ENCODE measurements at regions not wholly inside any gene's neighbourhood (a gene's known extent, or its start where the extent isn't known, plus 50 kb on each side); places are given as distances from the start of the nearest gene placed in this dataset.

DNA sequence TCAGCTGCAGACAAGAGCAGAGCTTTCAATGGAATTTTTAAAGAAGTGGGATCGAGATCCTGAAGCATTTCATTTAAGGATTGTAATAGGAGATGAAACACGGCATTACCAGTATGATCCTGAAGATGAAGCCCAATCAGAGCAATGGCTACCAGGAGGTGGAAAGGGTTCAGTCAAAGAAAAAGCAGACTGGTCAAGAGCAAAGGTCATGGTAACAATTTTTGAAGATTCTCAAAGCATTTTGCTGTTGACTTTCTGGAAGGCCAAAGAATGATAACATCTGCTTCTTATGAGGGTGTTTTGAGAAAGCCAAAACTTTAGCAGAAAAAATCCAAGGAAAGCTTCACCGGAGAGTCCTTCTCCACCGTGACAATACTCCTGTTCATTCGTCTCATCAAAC is 204.3 kb upstream of the EEA1 start:
- no peak for DNase-seq (ENCODE audit: low read depth)

DNA sequence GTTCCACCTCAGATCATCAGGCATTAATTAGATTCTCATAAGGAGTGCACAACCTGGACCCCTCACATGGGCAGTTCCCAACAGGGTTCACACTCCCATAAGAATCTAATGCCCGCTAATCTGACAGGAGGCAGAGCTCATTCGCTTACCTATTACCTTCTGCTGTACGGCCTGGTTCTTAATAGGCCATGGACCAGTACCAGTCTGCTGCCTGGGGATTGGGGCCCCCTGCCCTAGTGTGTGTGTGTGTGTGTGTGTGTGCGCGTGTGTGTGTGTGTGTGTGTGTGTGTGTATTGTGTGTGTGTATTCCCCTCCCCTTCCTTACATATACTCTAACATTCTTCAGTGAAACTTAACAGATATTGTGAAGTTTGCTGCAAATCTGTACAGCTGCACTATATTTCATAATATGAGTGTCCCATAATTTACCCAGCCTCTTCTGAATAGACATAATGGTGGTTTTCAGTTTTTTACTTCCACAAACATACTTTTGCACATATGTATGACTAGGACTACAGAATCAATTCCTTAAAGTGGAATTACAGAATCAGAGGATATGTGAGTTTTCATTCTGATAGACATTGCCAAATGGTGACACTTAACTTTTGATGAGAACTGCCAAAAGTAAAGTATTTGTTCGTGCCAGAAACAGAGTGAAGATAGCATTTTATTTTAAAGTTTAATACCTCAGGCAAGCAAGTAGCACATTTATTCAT is 205.2 kb upstream of the EEA1 start:
- no peak for DNase-seq (ENCODE audit: low read depth)

DNA sequence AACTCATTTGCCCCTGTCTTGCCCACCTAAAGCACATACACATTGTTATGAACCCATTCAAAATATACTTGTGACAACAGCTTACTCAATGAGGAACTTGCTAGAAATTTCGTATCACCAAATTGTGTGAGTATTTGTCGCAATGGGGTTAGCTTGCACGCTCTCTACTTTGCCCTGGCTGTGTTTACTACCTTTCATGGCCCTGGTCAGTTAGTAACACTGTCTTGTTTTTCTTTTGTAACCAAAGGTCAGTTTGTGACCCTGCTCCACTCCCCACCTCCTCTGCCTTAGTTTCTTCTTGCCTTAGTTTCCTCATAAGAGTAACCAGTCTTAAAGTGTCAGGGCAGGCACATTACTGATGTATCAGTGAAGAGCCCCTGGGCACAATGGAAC is 205.8 kb upstream of the EEA1 start:
- no peak for DNase-seq (ENCODE audit: low read depth)

DNA sequence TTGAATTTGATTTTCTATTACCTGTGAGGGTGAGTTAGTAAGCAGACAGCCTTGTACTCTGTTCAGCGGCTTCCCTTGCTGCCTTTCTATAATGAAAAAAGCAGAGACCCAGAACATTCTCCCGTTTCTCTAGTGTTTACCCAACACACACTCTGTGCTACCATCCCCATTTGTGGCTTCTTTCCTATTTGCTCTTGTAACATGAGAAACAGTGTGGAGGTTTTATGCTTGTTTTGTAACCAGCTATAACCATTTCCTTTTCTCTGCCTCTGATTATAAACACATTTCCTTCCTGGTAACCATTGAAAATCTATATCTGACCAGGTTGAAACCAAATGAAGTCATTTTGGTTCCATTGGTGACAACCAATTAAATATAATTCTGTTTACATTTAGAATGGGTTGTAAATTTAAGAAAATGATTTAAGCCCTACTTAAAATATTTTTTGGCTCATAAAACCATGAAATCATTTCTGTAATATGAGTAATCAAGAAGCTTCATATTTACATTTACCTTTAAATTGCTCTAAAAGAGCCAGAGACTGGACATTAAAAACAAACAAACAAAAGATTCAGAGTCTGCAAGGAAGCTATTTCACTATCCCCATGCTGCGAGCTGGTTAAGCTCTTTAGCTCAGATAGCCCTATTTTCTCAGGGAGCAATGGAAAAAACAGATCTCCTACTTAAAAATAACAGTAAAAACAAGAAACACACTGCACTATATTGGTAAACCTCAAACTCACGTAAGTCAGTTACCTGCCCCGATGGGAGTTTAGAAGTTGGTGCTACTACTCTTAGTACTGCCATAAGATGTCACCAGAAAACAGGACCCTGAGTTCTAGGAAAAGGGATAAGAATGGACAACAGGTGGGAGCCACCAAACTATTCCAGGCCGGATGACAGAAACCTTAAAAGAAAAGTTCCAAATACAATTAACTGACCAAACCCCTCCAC is 206.5 kb upstream of the EEA1 start:
- peak; percentile 51 for DNase-seq (ENCODE audit: low read depth)

DNA sequence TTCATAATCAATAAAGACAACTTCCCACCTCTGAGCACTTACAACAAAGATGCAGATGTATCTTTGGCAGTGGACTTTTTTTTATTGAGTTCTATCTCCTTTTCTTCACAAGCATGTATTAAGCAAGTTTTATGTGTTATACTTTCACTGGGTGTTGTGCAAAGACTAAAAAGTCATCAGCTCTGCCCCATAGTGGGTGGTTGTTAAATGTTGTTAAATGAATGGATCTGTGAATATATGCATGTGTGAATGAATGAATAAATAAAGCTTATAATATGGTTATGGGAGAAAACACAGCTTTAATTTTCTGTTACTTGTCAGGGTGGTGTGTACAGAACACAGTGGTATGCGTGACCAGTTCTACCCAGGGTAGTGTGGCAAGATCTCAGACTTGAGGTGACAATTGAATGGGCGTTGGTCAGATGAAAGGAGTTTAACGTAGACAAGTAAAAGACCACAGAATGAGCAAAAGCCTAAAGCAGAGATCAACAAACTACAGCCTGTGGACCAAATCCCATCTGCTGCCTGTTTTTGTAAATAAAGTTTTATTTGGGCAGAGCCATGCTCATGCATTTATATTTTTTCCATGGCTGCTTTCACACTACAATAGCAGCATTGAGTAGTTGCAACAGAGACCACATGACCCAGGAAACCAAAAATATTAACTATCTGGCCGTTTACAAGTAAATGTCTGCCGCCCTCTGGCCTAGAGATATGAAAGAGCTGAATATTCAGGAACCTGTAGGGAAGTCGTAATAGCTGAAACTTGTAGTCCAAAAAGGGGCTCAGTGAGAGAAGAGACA is 207.4 kb upstream of the EEA1 start:
- no peak for DNase-seq (ENCODE audit: low read depth)

DNA sequence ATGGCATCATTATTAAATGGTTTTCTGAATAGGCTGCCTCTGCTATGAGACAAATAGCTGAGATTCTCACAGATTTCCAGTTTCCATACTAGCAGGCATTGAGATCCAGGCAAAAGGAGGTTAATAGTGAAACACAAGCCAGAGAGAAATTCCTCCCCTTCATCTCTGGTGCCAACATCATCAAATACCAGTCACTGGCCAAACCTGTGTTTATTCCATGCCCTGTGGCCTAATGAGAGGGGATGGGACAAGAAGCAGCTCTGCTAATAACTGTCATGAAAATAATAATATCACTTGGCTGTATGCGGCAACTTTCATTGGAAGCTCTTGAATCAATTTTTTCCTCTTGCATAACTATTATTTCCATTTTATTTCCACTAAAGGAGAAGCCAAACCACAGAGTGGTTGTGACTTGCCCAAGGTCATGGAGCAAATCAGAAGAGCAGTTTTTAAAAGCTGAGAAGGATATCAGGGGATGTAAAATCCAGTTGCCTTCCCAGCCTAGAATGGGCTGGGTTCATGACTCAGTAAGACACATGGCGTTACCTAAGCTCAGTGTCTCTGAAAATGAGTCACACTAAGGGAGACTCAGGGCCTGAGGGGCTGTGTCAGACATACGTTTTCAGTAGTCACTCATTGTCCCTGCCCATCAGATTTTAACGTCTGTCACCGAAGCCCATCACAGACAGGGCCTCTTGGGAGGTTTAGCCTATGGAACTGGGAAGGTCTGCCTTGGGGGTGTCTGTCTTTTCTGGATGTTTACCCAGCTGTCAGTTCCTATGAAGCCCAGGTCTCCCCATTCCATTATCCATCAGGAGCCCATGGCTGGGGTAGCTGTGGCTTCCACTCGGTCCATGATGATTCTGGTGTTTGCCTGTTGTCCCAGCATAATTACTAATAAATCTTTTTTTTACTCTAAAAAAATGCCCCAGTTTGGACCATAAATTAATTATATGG is 208.8 kb upstream of the EEA1 start:
- peak; percentile 88 for DNase-seq (ENCODE audit: low read depth)

DNA sequence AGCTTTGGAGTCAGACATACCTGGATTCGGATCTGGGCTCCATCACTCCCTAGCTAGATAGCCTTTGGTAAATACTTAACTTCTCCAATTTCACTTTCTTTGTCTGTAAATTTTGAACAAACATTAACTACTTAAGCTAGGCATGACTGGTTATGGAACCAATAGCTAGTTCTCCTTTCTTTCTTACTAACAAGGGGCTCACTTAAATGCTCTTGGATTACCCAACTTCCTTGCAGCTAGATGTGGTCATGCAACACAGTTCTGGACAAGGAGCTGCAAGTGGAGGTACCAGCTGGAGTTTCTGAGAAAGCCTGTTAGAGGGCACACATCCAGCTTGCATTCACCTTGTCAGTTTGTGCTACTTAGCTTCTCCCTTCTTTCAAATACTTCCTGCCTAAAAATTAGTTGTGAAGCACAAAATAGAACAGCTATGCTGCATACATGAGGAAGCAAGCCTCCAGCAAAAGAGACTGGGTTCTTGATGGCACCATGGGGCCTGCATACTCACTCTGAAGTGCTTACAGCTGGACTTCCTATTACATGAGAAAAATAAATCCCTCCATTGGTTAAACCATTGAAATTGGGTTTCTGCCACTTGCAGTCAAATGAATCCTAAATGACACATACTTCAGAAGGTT is 210.1 kb upstream of the EEA1 start:
- no peak for DNase-seq (ENCODE audit: low read depth)

DNA sequence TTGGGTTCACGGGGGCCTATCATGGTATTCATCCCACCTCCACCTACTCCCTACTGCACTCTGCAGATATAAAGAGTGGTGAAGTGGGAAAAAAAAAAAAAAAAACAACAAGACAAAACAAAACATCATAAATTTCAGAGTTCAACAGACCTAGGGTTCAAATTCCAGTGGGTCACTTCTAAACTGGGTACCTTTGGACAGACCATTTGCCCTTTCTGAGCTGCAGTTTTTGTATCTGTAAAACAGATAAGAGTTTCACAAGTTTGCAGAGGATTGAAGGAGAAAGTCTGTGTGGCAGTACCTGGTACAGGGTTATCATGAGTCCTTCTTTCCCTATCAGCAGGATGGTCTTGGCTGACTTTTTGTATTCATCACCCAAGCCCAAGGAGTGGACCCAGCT is 211.2 kb upstream of the EEA1 start:
- DNase-seq (ENCODE audit: low read depth), result no peak

DNA sequence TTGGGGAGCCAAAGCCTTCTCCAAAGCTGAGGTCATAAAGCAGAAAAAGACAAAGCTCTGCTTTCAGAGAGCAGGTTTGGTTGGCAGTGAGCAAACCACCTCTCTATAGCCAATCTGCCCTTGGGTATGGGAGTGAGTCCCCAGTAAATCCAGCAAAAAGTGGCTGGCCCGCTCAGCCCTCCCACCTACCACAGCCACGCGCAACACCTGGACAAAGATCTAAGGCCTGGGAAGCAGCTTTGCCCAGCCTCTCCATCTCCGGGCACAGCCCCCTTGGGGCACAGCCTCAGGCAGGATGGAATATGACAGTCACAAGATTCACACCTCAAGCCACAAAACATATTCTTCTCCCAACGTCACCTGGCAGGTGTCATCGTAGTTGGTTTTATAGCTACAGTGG is 211.7 kb upstream of the EEA1 start:
- no peak for DNase-seq (ENCODE audit: low read depth)

DNA sequence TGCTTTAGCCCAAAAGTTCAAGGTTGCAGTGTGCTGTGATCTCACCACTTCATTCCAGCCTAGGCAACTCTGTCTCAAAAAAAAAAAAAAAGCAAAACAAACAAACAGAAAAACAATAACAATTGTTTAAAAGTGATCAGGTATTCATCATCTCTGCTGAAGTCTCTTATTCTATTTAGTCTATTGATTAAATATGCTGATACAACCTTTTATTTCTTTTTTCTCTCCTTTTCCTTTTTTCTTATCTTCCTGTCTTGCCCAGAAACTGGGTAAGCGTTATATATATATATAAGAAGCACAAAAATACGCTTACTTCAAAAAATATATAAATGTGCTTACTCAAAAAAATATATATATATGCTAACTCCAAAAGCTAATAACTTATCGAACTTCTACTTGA is 213.8 kb upstream of the EEA1 start:
- no peak for DNase-seq (ENCODE audit: low read depth)

DNA sequence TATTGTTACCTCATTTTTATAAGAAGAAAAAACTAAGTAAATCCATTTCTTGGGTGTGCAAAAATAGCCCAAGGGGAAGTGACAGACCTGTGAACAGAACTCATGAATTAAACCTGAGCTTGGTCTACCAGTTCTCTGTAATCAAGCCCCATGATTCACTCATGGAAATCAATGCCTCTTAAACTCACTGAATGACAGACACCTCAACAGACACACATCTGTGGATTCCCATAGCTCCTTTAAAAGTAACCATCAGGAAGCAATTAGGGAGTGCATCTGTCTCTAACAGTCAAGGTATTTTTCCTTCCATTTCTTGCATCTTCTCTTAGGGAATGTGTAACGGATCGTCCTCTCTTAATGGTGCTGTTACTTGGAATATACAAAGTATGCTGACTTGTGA is 215.0 kb upstream of the EEA1 start:
- peak; percentile 46 for DNase-seq (ENCODE audit: low read depth)

DNA sequence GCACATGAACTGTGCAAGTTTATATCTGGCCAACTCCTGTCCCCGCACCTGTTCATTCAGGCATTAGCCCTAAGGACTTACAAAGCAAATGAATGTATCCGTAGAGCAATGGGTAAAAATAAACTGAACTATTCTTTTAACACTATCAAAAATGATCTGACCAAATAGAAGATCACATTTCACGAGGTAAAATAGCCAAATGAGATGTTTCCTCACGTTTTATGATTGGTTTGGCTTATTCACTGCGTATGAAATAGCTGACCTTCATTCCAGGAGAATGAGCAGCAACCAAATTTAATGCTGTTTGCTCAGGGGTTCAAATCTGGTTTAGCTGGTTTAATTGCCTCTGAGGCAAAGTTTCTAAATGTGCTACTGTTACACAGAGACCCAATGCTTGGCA is 216.0 kb upstream of the EEA1 start:
- peak; percentile 19 for DNase-seq (ENCODE audit: low read depth)

DNA sequence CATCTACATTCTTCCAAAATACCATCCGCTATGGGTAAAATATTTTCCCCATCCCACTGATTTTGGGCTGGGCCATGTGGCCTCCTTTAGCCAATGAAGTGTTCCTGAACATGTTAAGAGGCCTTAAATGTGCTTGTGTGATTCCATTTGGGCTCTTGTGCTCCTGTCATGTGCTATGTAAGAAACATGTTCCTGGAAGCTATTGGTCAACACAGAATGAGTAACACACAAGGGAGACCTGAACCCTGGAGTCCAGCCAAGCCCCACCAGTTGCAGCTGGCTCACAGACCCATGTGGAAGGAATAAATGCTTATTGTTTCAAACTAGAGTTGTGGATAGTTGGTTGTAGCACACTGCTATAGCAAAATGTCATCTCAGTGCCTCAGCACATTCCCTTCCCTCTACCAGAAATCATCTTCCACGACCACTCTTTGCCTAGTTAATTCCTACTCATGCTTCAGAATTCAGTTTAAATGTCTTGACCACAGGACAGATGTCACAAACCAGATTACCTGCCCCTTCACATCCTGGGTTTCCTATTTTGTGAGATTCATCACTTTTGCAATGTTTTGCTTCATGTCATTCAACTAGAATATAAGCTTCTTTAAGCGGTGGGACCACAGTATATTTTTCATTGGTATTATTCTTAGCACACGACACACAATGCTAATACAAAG is 217.3 kb upstream of the EEA1 start:
- peak; percentile 67 for DNase-seq (ENCODE audit: low read depth)

DNA sequence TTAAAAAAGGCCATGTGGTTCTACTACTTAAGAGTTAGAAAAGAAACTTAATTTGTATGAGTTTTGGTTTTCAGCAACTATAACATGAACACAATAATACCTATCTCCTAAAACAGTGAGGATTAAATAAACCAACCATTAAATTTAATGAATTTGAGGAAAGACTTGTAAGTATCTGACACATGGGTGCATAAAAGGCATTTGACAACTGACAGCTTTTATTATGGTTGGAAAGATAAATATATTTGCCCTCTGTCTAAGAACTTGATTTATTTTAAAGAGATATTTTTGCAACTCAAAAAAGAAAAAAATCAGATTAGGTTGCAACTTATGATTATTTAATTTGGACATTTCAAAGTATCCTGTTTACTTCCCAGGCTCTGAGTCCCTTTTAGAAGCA is 217.9 kb upstream of the EEA1 start:
- DNase-seq (ENCODE audit: low read depth), result no peak

DNA sequence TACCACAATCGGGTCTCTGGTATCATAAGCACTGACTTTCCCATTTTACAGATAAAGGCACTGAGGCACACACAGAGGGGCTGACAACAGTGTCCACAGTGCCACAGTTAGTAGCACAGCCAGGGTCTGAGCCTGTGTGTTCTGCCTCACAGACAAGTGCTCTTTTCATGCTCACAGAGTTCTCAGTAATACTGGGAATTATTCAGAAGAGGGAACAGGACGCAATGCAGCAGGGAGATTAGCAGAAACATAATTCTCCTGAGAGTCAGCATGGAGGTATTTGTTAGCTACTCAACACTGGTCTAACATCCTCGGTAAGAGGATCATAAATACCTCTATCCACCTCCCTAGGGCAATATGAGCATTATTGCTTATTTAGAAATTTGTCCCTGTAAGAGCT is 219.3 kb upstream of the EEA1 start:
- DNase-seq (ENCODE audit: low read depth), result no peak

DNA sequence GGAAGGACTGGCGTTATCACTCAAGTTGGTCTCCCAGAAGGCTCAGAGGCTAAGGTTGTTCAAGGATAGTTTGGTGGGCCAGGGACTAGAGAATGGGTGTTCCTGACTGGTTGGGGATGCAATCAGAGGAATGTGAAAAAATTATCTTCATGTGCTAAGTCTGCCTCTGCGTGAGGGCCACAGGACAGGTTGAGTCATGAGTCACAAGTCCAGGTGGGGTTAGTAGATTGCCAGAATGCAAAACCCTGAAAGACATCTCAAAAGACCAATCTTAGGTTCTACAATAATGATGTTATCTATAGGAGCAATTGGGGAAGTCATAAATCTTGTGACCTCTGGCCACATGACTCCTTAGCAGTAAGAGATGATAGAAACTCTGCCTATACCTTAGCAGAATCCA is 220.1 kb upstream of the EEA1 start:
- DNase-seq (ENCODE audit: low read depth), result no peak

DNA sequence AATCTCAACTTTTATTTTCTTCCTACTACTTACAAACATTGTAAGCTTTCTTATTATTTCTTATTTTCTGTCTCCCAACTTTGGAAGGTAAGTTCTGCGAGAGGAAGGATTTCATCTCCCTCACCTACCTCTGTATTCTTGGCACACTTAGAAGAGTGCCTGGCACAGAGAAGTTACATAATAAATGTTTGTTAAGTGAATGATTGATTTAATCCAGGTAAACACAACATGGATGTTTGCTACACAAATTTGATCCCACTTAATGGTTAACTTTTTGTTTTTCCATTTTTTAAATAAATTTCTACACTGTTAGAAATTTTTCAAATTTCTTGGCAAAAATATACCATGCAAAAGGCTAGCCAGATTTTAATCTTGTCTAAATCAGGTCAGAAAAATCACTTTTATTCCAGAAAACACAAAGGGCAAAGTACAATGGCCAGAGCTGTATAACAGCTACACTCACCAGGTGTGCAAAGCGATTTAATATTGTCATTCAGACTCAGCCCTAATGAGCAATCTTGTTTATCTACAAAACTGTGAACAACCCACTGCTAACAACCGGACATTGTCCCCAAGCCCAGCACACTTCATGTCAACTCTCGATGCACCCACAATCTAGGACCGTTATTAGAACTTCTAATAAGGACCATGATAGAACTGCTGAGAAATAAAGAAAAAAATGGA is 222.1 kb upstream of the EEA1 start:
- no peak for DNase-seq (ENCODE audit: low read depth)

DNA sequence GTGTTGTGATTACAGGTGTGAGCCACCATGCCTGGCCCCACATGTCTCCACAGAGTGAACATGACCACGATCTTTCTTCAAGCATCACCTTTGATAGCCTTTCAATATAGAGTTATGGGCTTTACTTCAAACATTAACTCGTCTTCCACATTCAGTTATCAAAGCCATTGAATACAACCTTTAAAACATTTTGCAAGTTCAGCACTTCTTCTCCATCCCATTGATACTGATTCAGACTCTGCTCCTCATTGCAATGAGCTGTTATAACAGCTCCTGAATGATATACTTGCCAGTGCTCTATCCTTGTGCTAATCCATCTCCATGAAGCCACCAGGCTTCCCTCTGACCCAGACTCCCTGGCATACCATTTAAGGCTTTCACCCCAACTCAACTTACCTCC is 223.5 kb upstream of the EEA1 start:
- DNase-seq (ENCODE audit: low read depth), result no peak

DNA sequence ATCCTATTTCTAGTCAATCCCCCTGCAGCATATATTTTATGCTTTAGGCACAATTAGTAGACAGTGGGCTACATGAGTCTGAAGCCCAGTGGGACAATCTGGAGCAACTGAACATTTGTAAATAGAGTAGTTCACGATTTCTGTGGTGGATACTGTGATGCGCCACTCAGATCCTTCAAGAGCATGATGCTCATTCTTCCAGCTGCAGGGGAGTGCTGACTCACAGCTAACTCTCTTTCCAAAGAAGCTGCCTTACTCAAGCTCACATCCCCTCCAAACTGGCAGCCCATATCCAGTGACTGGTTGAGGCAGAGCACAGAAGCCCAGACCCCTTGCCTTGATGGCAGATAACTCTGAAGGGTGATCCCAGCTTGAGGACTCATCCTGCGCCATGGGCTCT is 224.2 kb upstream of the EEA1 start:
- peak; percentile 31 for DNase-seq (ENCODE audit: low read depth)
